ENCODE measurements at regions not wholly inside any gene's neighbourhood (a gene's known extent, or its start where the extent isn't known, plus 50 kb on each side); places are given as distances from the start of the nearest gene placed in this dataset.
"Not testable (repeated sequence)": the region's sequence is repeated elsewhere in the genome, so short reads cannot be mapped to it uniquely, and the experiment has no call there.

DNA sequence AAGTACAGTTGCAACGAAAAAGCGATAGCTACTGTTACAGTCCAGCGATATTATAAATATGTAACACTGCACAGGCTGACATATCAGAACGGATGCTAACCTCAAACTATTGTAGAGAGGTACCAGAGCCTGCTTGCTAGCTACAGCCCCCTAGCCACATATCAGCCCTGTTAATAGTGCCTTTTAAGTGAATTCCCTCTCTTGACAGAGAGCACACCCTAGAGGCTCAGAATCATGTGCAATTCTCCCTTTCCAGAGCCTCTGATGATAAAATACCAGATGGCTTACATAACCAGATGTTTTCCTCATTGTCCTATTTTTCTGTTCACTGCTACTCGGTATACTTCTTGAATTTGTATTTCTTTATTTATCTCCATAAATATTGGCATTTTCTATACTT is 960.7 kb upstream of the CELF2 start:
- intact Hi-C loops (cut with DNase I): no loop called here
- DNase-seq: no peak
- 76 to 79% methylated on average over 5 of the region's 5 CpGs for WGBS, 2 donors
- no peaks in the 10 kb centered on the region for H3K4me1 ChIP-seq
- no peak overlapping the region for H3K27ac ChIP-seq
- H3K9me3 ChIP-seq: no peaks in the 10 kb centered on the region
- H3K36me3 ChIP-seq: no peaks in the 10 kb centered on the region
- TF ChIP-seq POLR2A (IDR thresholded peaks at IDR 0.05) (no peak), POLR2AphosphoS5 (IDR thresholded peaks at IDR 0.05) (no peak), EP300 (IDR thresholded peaks at IDR 0.05) (no peak)
- TF ChIP-seq, protein P1, sequence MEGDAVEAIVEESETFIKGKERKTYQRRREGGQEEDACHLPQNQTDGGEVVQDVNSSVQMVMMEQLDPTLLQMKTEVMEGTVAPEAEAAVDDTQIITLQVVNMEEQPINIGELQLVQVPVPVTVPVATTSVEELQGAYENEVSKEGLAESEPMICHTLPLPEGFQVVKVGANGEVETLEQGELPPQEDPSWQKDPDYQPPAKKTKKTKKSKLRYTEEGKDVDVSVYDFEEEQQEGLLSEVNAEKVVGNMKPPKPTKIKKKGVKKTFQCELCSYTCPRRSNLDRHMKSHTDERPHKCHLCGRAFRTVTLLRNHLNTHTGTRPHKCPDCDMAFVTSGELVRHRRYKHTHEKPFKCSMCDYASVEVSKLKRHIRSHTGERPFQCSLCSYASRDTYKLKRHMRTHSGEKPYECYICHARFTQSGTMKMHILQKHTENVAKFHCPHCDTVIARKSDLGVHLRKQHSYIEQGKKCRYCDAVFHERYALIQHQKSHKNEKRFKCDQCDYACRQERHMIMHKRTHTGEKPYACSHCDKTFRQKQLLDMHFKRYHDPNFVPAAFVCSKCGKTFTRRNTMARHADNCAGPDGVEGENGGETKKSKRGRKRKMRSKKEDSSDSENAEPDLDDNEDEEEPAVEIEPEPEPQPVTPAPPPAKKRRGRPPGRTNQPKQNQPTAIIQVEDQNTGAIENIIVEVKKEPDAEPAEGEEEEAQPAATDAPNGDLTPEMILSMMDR (IDR thresholded peaks at IDR 0.05): no peak
- no peaks in the 10 kb centered on the region for H3K27me3 ChIP-seq
- H3K4me3 ChIP-seq: no peak overlapping the region

- no peak for TF ChIP-seq EP300 (IDR thresholded peaks at IDR 0.05)
- Histone ChIP-seq H3K4me1 (no peaks in the 10 kb centered on the region), H3K36me3 (no peaks in the 10 kb centered on the region), H3K4me3 (no peak overlapping the region), H3K9me3 (no peaks in the 10 kb centered on the region), H3K27me3 (no peaks in the 10 kb centered on the region), H3K27ac (no peak overlapping the region)
- intact Hi-C loops (cut with DNase I): no loop called here
- DNase-seq: no peak
Measured at GRCh38 chr10:10067644-10068043, 950.0 kb upstream of the CELF2 start.

DNA sequence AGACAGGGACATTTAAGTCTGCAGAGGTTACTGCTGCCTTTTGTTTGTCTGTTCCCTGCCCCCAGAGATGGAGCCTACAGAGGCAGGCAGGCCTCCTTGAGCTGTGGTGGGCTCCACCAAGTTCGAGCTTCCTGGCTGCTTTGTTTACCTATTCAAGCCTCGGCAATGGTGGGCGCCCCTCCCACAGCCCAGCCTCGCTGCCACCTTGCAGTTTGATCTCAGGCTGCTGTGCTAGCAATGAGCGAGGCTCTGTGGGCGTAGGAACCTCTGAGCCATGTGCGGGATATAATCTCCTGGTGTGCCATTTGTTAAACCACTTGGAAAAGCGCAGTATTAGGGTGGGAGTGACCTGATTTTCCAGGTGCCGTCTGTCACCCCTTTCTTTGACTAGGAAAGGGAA is 942.8 kb upstream of the CELF2 start:
- H3K27me3 ChIP-seq; DNase-seq; H3K36me3 ChIP-seq; intact Hi-C loops (cut with DNase I); H3K4me3 ChIP-seq; H3K9me3 ChIP-seq; H3K27ac ChIP-seq; H3K4me1 ChIP-seq: not testable (repeated sequence)
- 90 to 91% methylated on average over 9 of the region's 9 CpGs for WGBS, 2 donors

DNA sequence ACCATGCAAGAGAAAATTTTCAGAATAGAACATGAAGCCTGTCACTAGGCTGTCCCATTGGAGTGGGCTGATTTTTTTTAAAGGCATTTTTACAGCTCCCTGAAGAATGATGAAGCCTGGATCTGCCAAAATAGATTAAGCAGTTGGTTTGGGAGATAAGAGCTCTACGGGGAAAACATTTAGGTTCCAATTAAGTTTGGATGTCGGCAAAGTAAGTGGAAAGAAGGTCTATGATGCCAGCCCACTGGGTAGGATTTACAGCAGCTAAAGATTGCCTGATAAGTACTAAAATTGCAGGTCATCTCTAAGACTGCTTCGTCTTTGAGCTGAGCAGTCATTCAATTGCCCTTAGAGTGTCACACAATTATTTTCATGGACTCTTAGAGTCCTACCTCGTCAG is 939.2 kb upstream of the CELF2 start:
- Histone ChIP-seq H3K4me3 (no peak overlapping the region), H3K27me3 (no peaks in the 10 kb centered on the region), H3K9me3 (no peaks in the 10 kb centered on the region), H3K27ac (no peak overlapping the region), H3K4me1 (no peaks in the 10 kb centered on the region), H3K36me3 (no peaks in the 10 kb centered on the region)
- intact Hi-C loops (cut with DNase I): no loop called here
- TF ChIP-seq EP300 (IDR thresholded peaks at IDR 0.05): no peak
- TF ChIP-seq, protein P1 (IDR thresholded peaks at IDR 0.05): no peak
- no peak for TF ChIP-seq POLR2AphosphoS5 (IDR thresholded peaks at IDR 0.05)
- TF ChIP-seq POLR2A (IDR thresholded peaks at IDR 0.05): no peak
- WGBS, 2 donors: 51 to 52% methylated on average over 4 of the region's 4 CpGs
- no peak for DNase-seq

DNA sequence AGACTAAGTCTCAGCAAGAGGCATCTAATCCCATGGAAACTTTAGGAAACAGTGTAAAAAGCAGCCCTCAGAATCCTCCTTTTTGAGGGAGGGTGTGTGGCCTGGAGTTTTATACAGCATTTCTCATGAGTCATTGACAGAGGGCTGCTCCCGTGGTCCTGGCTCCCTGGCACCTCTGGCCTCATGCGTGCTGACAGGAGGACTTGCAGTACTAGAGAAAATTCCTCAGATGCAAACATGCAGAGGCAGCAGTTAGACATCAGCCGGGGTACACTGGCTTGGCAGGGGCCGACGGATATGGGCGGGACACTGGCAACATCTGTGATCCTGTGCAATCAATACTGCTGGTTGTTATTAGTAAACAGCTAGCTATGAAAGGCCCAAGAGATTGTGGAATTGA is 925.1 kb upstream of the CELF2 start:
- TF ChIP-seq, protein P1 (IDR thresholded peaks at IDR 0.05): no peak
- TF ChIP-seq EP300 (IDR thresholded peaks at IDR 0.05) (no peak), POLR2A (IDR thresholded peaks at IDR 0.05) (no peak), POLR2AphosphoS5 (IDR thresholded peaks at IDR 0.05) (no peak)
- H3K27ac ChIP-seq: no peak overlapping the region

DNA sequence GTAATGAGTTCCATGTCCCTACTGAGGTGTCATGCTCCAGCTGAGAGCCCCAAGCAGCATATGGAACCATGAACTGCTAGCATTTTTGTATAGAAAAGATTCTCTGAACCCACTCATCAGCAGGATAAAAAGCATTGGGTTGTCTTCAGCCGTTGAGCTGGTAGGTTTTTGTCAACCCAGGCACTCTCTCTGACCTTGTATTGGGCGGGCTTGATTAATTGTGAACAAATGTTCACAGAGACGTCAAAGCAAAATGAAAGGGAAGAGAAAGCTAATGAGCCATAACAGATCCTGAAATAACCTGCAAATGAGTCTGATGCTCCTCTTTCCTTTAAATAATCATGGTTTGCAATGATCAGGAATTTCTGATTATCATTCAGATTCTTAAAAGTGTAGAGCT is 924.7 kb upstream of the CELF2 start:
- H3K9me3 ChIP-seq: no peaks in the 10 kb centered on the region
- H3K27ac ChIP-seq: no peak overlapping the region
- no peak overlapping the region for H3K4me3 ChIP-seq
- no peak for TF ChIP-seq POLR2A (IDR thresholded peaks at IDR 0.05)
- no peak for TF ChIP-seq POLR2AphosphoS5 (IDR thresholded peaks at IDR 0.05)
- TF ChIP-seq, protein P1 (IDR thresholded peaks at IDR 0.05): no peak
- no peaks in the 10 kb centered on the region for H3K36me3 ChIP-seq
- WGBS, 2 donors: 70 to 77% methylated on average over 3 of the region's 3 CpGs
- no peak for DNase-seq
- peaks cover 0 to 9% (median 0%) of the 10 kb centered on the region in 4 donors for H3K4me1 ChIP-seq
- intact Hi-C loops (cut with DNase I): no loop called here
- no peaks in the 10 kb centered on the region for H3K27me3 ChIP-seq

More for the DNA sequence above, 925.1 kb upstream of the CELF2 start:
- Histone ChIP-seq H3K4me3 (no peak overlapping the region), H3K4me1 (peaks cover 0 to 9% (median 0%) of the 10 kb centered on the region in 4 donors), H3K9me3 (no peaks in the 10 kb centered on the region), H3K27me3 (no peaks in the 10 kb centered on the region), H3K36me3 (no peaks in the 10 kb centered on the region)
- intact Hi-C loops (cut with DNase I): no loop called here
- no peak for DNase-seq
- WGBS, 2 donors: 60 to 69% methylated on average over 6 of the region's 6 CpGs
